ENCODE measurements at regions not wholly inside any gene's neighbourhood (a gene's known extent, or its start where the extent isn't known, plus 50 kb on each side); places are given as distances from the start of the nearest gene placed in this dataset.

DNA sequence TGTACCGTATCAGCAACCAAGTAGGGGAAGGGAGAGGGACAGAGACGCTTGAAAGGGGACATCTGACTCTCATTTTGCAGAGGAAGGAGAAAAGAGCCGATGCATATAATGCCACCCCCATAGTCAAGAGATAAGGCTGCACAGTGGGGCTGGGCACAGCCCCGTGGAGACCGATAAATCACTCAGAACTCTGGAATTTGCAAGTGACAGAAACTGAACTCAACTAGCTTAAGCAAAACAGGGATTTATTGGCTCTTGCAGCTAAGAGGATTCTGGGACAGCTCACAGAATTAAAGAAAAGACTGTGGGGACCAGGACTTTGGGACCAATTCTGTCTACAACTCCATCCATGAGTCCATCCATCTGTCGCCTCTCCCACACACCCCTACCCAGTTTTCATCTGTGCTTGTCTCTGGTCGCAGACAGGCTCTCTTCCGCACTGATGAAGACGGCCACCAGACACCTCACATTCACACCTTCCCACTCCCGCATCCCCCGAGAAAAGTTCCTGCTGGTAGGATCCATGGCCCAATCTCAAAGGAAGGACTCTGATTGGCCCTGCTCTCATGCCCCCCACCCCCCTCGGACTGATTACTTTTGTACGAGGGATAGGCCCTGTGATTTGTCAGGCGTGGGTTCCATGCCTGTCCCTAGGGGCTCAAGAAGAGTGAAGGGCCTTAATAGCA lies 105.9 kb upstream of the RPL38 start:
- WGBS (ENCODE audit: insufficient coverage, low coverage, low lambda C conversion rate, missing lambda C conversion rate) = 47% methylated on average over 9 of the region's 14 CpGs

DNA sequence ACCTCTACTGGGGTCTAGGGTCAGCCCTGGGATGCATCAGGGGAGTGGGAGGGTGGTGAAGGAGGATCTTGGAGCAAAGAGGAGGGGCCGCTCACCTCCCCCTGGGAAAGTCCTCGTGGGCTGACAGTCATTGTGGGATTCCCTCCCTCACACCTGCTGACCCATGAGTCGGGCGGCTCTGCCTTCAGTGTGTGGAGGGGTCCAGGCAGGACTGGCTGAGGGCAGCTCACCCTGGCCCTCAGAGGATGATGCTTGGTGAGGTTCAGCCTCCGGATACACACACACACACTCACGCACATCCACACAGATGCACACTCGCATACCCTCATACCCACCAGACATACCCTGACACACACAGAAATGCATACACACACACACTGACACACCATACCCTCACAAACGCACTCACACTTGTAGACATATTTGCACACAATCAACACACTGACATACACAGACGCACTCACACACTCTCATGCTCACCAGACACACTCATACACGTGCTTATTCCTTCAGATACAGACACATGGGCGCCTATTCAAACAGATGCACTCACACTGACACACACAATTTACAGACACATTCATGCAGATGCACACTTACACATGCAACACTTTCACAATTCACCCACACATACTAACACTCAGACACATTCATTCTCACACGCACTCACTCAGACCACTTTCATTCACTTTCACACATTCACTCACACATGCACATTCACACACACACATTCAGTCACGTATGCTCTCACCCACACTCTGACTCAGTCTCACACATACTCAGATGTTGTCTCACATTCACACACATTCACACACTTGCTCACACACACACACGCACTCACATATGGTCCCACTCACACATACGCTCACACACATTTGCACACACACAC lies 105.1 kb upstream of the RPL38 start:
- TF ChIP-seq, protein P1, sequence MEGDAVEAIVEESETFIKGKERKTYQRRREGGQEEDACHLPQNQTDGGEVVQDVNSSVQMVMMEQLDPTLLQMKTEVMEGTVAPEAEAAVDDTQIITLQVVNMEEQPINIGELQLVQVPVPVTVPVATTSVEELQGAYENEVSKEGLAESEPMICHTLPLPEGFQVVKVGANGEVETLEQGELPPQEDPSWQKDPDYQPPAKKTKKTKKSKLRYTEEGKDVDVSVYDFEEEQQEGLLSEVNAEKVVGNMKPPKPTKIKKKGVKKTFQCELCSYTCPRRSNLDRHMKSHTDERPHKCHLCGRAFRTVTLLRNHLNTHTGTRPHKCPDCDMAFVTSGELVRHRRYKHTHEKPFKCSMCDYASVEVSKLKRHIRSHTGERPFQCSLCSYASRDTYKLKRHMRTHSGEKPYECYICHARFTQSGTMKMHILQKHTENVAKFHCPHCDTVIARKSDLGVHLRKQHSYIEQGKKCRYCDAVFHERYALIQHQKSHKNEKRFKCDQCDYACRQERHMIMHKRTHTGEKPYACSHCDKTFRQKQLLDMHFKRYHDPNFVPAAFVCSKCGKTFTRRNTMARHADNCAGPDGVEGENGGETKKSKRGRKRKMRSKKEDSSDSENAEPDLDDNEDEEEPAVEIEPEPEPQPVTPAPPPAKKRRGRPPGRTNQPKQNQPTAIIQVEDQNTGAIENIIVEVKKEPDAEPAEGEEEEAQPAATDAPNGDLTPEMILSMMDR (IDR thresholded peaks at IDR 0.05) = no peak
- no peak for TF ChIP-seq POLR2A (IDR thresholded peaks at IDR 0.05)
- ATAC-seq = no peak
- no peaks in the 10 kb centered on the region for H3K9me3 ChIP-seq
- DNase-seq = no peak
- no peaks in the 10 kb centered on the region for H3K36me3 ChIP-seq
- intact Hi-C loops (cut with DNase I) = no loop called here
- H3K4me3 ChIP-seq = no peak overlapping the region
- WGBS (ENCODE audit: insufficient coverage, low coverage, low lambda C conversion rate, missing lambda C conversion rate) = 55% methylated on average over 8 of the region's 15 CpGs
- no peaks in the 10 kb centered on the region for H3K27me3 ChIP-seq
- no peak overlapping the region for H3K27ac ChIP-seq
- H3K4me1 ChIP-seq = no peaks in the 10 kb centered on the region

More for the DNA sequence above, 105.9 kb upstream of the RPL38 start:
- Histone ChIP-seq H3K27me3 (no peaks in the 10 kb centered on the region), H3K4me1 (no peaks in the 10 kb centered on the region), H3K27ac (no peak overlapping the region), H3K36me3 (no peaks in the 10 kb centered on the region), H3K9me3 (no peaks in the 10 kb centered on the region), H3K4me3 (no peak overlapping the region)
- ATAC-seq (no peak), DNase-seq (no peak)
- intact Hi-C loops (cut with DNase I) = no loop called here
- TF ChIP-seq, protein P1 (IDR thresholded peaks at IDR 0.05) = no peak
- no peak for TF ChIP-seq POLR2A (IDR thresholded peaks at IDR 0.05)

DNA sequence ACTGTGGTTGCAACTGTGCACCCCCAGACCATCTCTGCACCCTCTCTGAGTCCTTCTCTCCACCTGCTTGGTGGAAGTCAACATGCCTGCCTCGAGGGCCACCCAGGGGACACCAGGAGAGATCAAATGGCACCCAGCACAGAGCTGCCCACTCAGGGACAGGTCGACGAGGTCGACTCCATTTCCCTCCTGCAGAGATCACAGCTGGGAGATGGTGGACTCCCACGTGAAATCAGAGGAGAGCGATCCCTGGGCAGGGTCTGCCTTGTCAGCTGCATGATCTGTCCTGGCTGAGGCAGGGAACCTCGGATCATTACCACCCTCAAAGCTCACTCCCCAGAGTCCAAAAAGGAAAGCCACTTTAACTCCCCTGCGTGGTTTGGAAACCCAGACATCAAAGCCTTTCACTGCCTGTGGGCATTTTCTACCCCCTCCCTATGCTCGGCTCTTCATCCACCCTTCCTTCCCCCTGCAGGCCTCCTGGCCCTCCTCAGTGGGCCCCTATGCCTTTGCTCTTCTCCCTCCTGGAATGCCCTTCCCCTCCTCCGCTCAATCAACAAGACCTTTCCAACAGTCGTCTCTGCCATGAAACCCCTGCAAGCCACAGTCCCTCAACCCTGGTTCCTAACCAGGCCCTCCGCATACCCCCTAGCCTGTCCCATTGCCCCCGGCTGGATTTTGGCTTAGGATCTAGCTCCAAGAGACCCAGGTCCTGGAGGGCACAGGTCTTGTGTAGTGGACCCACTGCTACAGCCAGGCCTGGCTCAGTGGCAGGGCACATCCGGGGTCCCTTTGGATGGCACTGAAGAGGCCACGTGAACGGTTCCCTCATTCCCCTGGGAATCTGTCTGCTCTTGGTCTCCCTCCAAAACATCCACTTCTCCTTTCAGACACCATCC lies 103.8 kb upstream of the RPL38 start:
- Histone ChIP-seq H3K9me3 (no peaks in the 10 kb centered on the region), H3K4me3 (no peak overlapping the region), H3K36me3 (no peaks in the 10 kb centered on the region), H3K27ac (no peak overlapping the region), H3K4me1 (no peaks in the 10 kb centered on the region), H3K27me3 (no peaks in the 10 kb centered on the region)
- ATAC-seq = no peak
- 34% methylated on average over 6 of the region's 16 CpGs for WGBS (ENCODE audit: insufficient coverage, low coverage, low lambda C conversion rate, missing lambda C conversion rate)
- TF ChIP-seq, protein P1 (IDR thresholded peaks at IDR 0.05) = no peak
- no peak for TF ChIP-seq POLR2A (IDR thresholded peaks at IDR 0.05)
- intact Hi-C loops (cut with DNase I) = no loop called here
- DNase-seq = no peak

DNA sequence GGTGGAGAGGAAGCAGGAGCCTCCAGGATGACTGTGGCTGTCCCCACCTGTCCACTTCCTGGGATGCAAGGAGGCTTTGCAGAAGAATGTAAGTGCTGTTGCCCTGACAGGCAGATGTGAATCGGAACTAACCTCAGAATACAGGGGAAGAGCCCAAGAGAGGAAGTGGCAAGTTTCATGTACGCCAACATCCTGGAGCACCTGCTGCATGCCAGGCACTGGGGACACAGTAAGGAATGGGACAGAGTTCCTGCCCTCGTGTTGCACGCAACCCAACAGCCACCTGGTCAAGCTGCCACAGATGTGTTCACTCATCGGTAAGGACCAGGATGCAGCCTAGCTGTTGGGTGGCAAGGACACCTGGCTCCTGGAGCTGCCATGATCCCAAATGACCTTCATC lies 98.6 kb upstream of the RPL38 start:
- Histone ChIP-seq H3K9me3 (no peaks in the 10 kb centered on the region), H3K27me3 (peaks cover 0 to 3% of the 10 kb centered on the region in 2 donors), H3K4me1 (no peaks in the 10 kb centered on the region), H3K36me3 (no peaks in the 10 kb centered on the region), H3K4me3 (no peak overlapping the region), H3K27ac (no peak overlapping the region)
- DNase-seq (no peak), ATAC-seq (no peak)
- no peak for TF ChIP-seq POLR2A (IDR thresholded peaks at IDR 0.05)
- TF ChIP-seq, protein P1 (IDR thresholded peaks at IDR 0.05) = no peak
- intact Hi-C loops (cut with DNase I) = no loop called here
- 71% methylated on average over 1 of the region's 5 CpGs for WGBS (ENCODE audit: insufficient coverage, low coverage, low lambda C conversion rate, missing lambda C conversion rate)

All from right lobe of liver (tissue), 6 donors.